HCT116 (cell line): ENCODE measurements at regions not wholly inside any gene's neighbourhood (a gene's known extent, or its start where the extent isn't known, plus 50 kb on each side); places are given as distances from the start of the nearest gene placed in this dataset.

Experiments
- ATAC-seq: fragments of 200-7000 bp; cut with Tn5 transposase; 2 replicates; pipeline ENCODE4 v1.9.1; 2020; ENCODE audit warnings: mild to moderate bottlenecking, moderate library complexity
- BruUV-seq: library from RNA; stranded (reverse); fragments of 400-500 nt; replicated peaks from 2 replicates; lab custom pipeline; 2021; lab: Mats Ljungman, UMichigan
- CTCF ChIA-PET: fragments of 300-600 bp; sonication (Branson Sonifier 250); formaldehyde crosslinking; loops from one replicate; lab custom pipeline; 2021; ENCODE audit warnings: antibody characterized with exemption; lab: Charles Lee
- POLR2A ChIA-PET: fragments of 300-600, 350-600 bp; sonication (Branson Sonifier 250); formaldehyde crosslinking; loops from one replicate; lab custom pipeline; 2021; ENCODE audit warnings: antibody characterized with exemption; lab: Charles Lee
- RAD21 ChIA-PET, 2 experiments: fragments of 300-600 bp; sonication (Branson Sonifier 250); formaldehyde crosslinking; loops; one replicate each; lab custom pipeline; 2023; ENCODE audit warnings: low total read pairs in 2 of 2; ENCODE audit not compliant: uncharacterized antibody in 2 of 2, unreplicated experiment in 2 of 2, low non-redundant PET in 1 of 2; lab: Charles Lee
- DNase-seq: peaks from one replicate; pipeline ENCODE4 v3.0.0-alpha.2; 2010; ENCODE audit warnings: low read depth, low spot score
- H2AFZ ChIP-seq: fragments of 200-600 bp; shearing (Covaris generic), sonication (generic); 2 replicates; pipeline ENCODE4 v1.6.1; 2017; ENCODE audit warnings: low read depth, mixed run types, mixed read lengths, antibody characterized with exemption, low read length; ENCODE audit not compliant: poor library complexity, severe bottlenecking
- H3K27ac ChIP-seq: 2 replicates; pipeline ENCODE4 v1.5.1; 2012; ENCODE audit warnings: low read depth, low read length
- H3K27me3 ChIP-seq: fragments of 200-600 bp; sonication (generic); 2 replicates; pipeline ENCODE4 v1.6.1; 2016; ENCODE audit warnings: mixed run types, low read length, mixed read lengths; ENCODE audit not compliant: insufficient read depth
- H3K36me3 ChIP-seq, 2 experiments: fragments of 200-500 bp in 1 of 2; fragments of 200-600 bp in 1 of 2; sonication (Bioruptor generic) in 1 of 2; sonication (generic) in 1 of 2; 2 replicates each; pipeline versions ENCODE4 v1.5.1 to v1.6.1; 2014 to 2016; ENCODE audit warnings: low read length in 2 of 2, inconsistent platforms in 1 of 2, mixed read lengths in 1 of 2, mixed run types in 1 of 2; ENCODE audit not compliant: insufficient read depth in 2 of 2, control insufficient read depth in 1 of 2
- H3K4me1 ChIP-seq, 2 experiments: fragments of 200-600 bp in 1 of 2; sonication (generic) in 1 of 2; 2 replicates each; pipeline versions ENCODE4 v1.5.1 to v1.6.1; 2012 to 2017; ENCODE audit warnings: low read length in 2 of 2, inconsistent platforms in 1 of 2, mild to moderate bottlenecking in 1 of 2, mixed read lengths in 1 of 2, mixed run types in 1 of 2, moderate library complexity in 1 of 2; ENCODE audit not compliant: insufficient read depth in 2 of 2, control insufficient read depth in 1 of 2
- H3K4me2 ChIP-seq: fragments of 200-600 bp; sonication (generic); 2 replicates; pipeline ENCODE4 v1.6.1; 2017; ENCODE audit warnings: mixed run types, low read length, mixed read lengths
- H3K4me3 ChIP-seq, 2 experiments: fragments of 200-600 bp in 1 of 2; sonication (generic) in 1 of 2; replicated peaks in 1 of 2; 2 replicates each; pipeline ENCODE4 v1.5.1; 2011 to 2016; ENCODE audit warnings: low read length in 2 of 2, control low read depth in 1 of 2, low read depth in 1 of 2, mild to moderate bottlenecking in 1 of 2, mixed read lengths in 1 of 2, mixed run types in 1 of 2
- H3K79me2 ChIP-seq: fragments of 200-600 bp; sonication (generic); 2 replicates; pipeline ENCODE4 v1.6.1; 2017; ENCODE audit warnings: mild to moderate bottlenecking, mixed run types, low read length, moderate library complexity, mixed read lengths; ENCODE audit not compliant: insufficient read depth
- H3K9ac ChIP-seq: fragments of 200-600 bp; sonication (generic); 2 replicates; pipeline ENCODE4 v1.6.1; 2016; ENCODE audit warnings: low read length, mixed read lengths
- H3K9me2 ChIP-seq: fragments of 200-600 bp; sonication (generic), shearing (Covaris generic); 2 replicates; pipeline ENCODE4 v1.6.1; 2017; ENCODE audit warnings: mixed run types, mild to moderate bottlenecking, moderate library complexity; ENCODE audit not compliant: insufficient read depth
- H3K9me3 ChIP-seq, 2 experiments: fragments of 200-500 bp in 1 of 2; fragments of 200-600 bp in 1 of 2; sonication (Bioruptor generic) in 1 of 2; sonication (generic) in 1 of 2; 2 replicates each; pipeline ENCODE4 v1.6.1; 2014 to 2017; ENCODE audit warnings: low read length in 2 of 2, mixed read lengths in 2 of 2, inconsistent platforms in 1 of 2, low read depth in 1 of 2, mild to moderate bottlenecking in 1 of 2, mixed run types in 1 of 2, moderate library complexity in 1 of 2; ENCODE audit not compliant: control insufficient read depth in 1 of 2, insufficient read depth in 1 of 2
- H4K20me1 ChIP-seq: fragments of 200-600 bp; sonication (generic), shearing (Covaris generic); 2 replicates; pipeline ENCODE4 v1.6.1; 2017; ENCODE audit warnings: mixed run types, mild to moderate bottlenecking, moderate library complexity; ENCODE audit not compliant: insufficient read depth
- ELF1 ChIP-seq: IDR thresholded peaks from 2 replicates; pipeline ENCODE4 v1.6.1; 2012; ENCODE audit warnings: low read depth, borderline replicate concordance
- EZH2 ChIP-seq: fragments of 200-600 bp; sonication (generic); IDR thresholded peaks from 2 replicates; pipeline ENCODE4 v1.6.1; 2017; ENCODE audit warnings: antibody characterized with exemption, mixed run types
- FOSL1 ChIP-seq: IDR thresholded peaks from 2 replicates; pipeline ENCODE4 v1.6.1; 2012; ENCODE audit warnings: low read depth
- POLR2A ChIP-seq: IDR thresholded peaks from 2 replicates; pipeline ENCODE4 v1.7.0; 2011; ENCODE audit warnings: borderline replicate concordance; ENCODE audit not compliant: insufficient read depth, insufficient read length; ENCODE audit errors: extremely low read depth
- SIN3A ChIP-seq: IDR thresholded peaks from 2 replicates; pipeline ENCODE4 v1.6.1; 2012; ENCODE audit warnings: low read depth
- SRF ChIP-seq: IDR thresholded peaks from 2 replicates; pipeline ENCODE4 v1.6.1; 2012; ENCODE audit warnings: low read depth
- YY1 ChIP-seq: IDR thresholded peaks from 2 replicates; pipeline ENCODE4 v1.6.1; 2011; ENCODE audit warnings: low read length, low read depth, moderate library complexity, mild to moderate bottlenecking; ENCODE audit not compliant: insufficient replicate concordance; ENCODE audit errors: extremely low read depth
- ZFX ChIP-seq: fragments of 450-650 bp; IDR thresholded peaks from 2 replicates; pipeline ENCODE4 v1.6.1; 2017
- intact Hi-C: fragments of 100-400 bp; cut with micrococcal nuclease; formaldehyde crosslinking; loops from 2 replicates; pipeline ENCODE4 v1.10.0; 2022
- TF ChIP-seq, protein P1 (sequence below): IDR thresholded peaks from 2 replicates; pipeline ENCODE4 v1.6.1; 2012

DNA sequence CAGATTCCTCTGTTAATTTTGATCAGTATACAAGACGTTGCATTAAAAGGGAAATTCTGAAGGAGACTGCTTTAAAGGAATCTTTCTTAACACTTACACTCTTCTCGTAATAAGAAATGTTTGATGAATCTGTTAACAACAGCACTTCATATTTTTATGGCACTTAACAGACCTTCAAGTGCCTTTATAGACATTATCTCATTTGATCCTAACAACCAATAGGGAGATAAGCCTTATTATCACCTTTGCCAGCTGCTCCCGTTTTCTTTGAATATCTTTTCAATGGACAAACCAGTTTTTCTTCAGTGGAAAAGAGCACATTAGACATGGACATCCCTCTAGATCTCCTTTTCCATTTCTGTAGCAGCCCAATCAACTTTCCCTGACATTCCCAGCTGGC lies 653.0 kb upstream of the FAM98A start:
- Histone ChIP-seq H3K9me2 (no peaks in the 10 kb centered on the region), H3K4me3 (no peak overlapping the region), H4K20me1 (no peaks in the 10 kb centered on the region), H3K27me3 (no peaks in the 10 kb centered on the region), H3K36me3 (no peaks in the 10 kb centered on the region), H3K9me3 (peaks cover 3 to 11% of the 10 kb centered on the region in 2 experiments; a peak in 2 of 4 replicates), H3K9ac (no peak overlapping the region), H3K4me2 (no peak overlapping the region), H2AFZ (no peak overlapping the region), H3K79me2 (no peaks in the 10 kb centered on the region), H3K4me1 (no peaks in the 10 kb centered on the region), H3K27ac (no peak overlapping the region)
- no peak for TF ChIP-seq SIN3A
- intact Hi-C loops = no loop called here
- RAD21 ChIA-PET = no interaction called here
- DNase-seq (no peak), ATAC-seq (no peak)
- no TSS peak for BruUV-seq
- CTCF ChIA-PET = no interaction called here
- POLR2A ChIA-PET = no interaction called here

DNA sequence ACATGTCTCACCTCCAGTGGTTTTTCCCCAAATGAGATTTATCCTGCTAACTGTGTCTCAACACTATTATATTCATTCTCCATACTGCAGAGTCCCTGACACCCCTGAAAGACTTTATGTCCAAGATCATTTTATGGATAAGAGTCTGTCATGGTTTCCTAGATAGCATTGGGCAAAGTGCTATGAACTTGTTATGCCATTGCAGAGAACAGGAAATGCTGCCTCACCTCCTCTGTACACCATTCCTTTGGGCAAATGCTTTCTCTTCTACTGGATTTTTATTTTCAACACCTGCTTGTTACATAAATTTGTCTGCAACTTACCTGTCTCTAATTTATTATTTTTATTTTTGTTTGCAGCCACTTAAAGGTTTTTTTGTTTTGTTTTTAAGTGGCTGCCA lies 652.5 kb upstream of the FAM98A start:
- TF ChIP-seq YY1 (no peak), ELF1 (no peak), SRF (no peak), POLR2A (no peak), ZFX (no peak), EZH2 (no peak), FOSL1 (no peak)
- TF ChIP-seq, protein P1, sequence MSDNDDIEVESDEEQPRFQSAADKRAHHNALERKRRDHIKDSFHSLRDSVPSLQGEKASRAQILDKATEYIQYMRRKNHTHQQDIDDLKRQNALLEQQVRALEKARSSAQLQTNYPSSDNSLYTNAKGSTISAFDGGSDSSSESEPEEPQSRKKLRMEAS = no peak
- Histone ChIP-seq H3K9me2 (no peaks in the 10 kb centered on the region), H3K27ac (no peak overlapping the region), H2AFZ (no peak overlapping the region), H3K36me3 (no peaks in the 10 kb centered on the region), H3K9me3 (peaks cover 3 to 11% of the 10 kb centered on the region in 2 experiments; a peak in 2 of 4 replicates), H3K4me1 (no peaks in the 10 kb centered on the region), H4K20me1 (no peaks in the 10 kb centered on the region), H3K79me2 (no peaks in the 10 kb centered on the region), H3K27me3 (no peaks in the 10 kb centered on the region), H3K4me3 (no peak overlapping the region), H3K4me2 (no peak overlapping the region), H3K9ac (no peak overlapping the region)
- BruUV-seq = no TSS peak
- ATAC-seq (no peak), DNase-seq (no peak)
- intact Hi-C loops = no loop called here
- ChIA-PET RAD21 (no interaction called here), CTCF (no interaction called here), POLR2A (no interaction called here)
